Sigmoid colon (tissue), 6 donors: ENCODE measurements at regions not wholly inside any gene's neighbourhood (a gene's known extent, or its start where the extent isn't known, plus 50 kb on each side); places are given as distances from the start of the nearest gene placed in this dataset.
"Not testable (repeated sequence)": the region's sequence is repeated elsewhere in the genome, so short reads cannot be mapped to it uniquely, and the experiment has no call there.

Experiments used
- DNase-seq: peaks from one replicate; pipeline ENCODE4 v3.0.0-alpha.2; 2019
- H3K27ac ChIP-seq, 4 donors: fragments of 200-600 bp; sonication (generic); one replicate each; pipeline ENCODE4 v1.5.1; 2016 to 2019; ENCODE audit warnings: mild to moderate bottlenecking in 1 of 4
- H3K27me3 ChIP-seq, 3 donors: fragments of 200-600 bp; sonication (generic); one replicate each; pipeline ENCODE4 v1.5.1; 2019; ENCODE audit warnings: mild to moderate bottlenecking in 1 of 3
- H3K36me3 ChIP-seq, 4 donors: fragments of 200-600 bp; sonication (generic); one replicate each; pipeline ENCODE4 v1.5.1; 2016 to 2019
- H3K4me1 ChIP-seq, 4 donors: fragments of 200-600 bp; sonication (generic); one replicate each; pipeline ENCODE4 v1.5.1; 2017 to 2019
- H3K4me3 ChIP-seq, 4 donors: fragments of 200-600 bp; sonication (generic); one replicate each; pipeline ENCODE4 v1.5.1; 2017 to 2019; ENCODE audit warnings: mild to moderate bottlenecking in 2 of 4, moderate library complexity in 1 of 4
- H3K9me3 ChIP-seq, 4 donors: fragments of 200-600 bp in 3 of 4; sonication (generic) in 3 of 4; one replicate each; pipeline versions ENCODE4 v1.5.1 to v1.6.1; 2013 to 2019
- EP300 ChIP-seq, 4 donors: sonication (generic); formaldehyde crosslinking; IDR thresholded peaks; one replicate each; pipeline ENCODE4 v1.6.1; 2017; ENCODE audit warnings: antibody characterized with exemption in 4 of 4
- POLR2A ChIP-seq, 2 donors: fragments of 450-650 bp; IDR thresholded peaks; one replicate each; pipeline ENCODE4 v1.6.1; 2016; ENCODE audit warnings: antibody characterized with exemption in 2 of 2, mild to moderate bottlenecking in 2 of 2, moderate library complexity in 2 of 2
- POLR2AphosphoS5 ChIP-seq, 4 donors: sonication (generic); formaldehyde crosslinking; IDR thresholded peaks; one replicate each; pipeline ENCODE4 v1.6.1; 2017; ENCODE audit warnings: antibody characterized with exemption in 4 of 4
- WGBS, 2 donors: extraction: QIAGEN DNeasy Blood & Tissue Kit; methylation state at CpG; one replicate each; pipeline ENCODE4 v1.1.7; 2013; 5-methylcytosine and 5-hydroxymethylcytosine counted together
- intact Hi-C: fragments of 100-400 bp; cut with DNase I; formaldehyde crosslinking; loops from one replicate; pipeline ENCODE4 v1.15.1; 2023
- TF ChIP-seq, protein P1 (sequence below), 4 experiments: fragments of 450-650 bp in 3 of 4; fragments of 200-600 bp in 1 of 4; IDR thresholded peaks; one replicate each; pipeline ENCODE4 v1.5.1; 2016 to 2019; ENCODE audit warnings: antibody characterized with exemption in 4 of 4, mild to moderate bottlenecking in 3 of 4, moderate library complexity in 2 of 4
- donor health status: healthy with polysubstance abuse.
- donor health status: healthy.

DNA sequence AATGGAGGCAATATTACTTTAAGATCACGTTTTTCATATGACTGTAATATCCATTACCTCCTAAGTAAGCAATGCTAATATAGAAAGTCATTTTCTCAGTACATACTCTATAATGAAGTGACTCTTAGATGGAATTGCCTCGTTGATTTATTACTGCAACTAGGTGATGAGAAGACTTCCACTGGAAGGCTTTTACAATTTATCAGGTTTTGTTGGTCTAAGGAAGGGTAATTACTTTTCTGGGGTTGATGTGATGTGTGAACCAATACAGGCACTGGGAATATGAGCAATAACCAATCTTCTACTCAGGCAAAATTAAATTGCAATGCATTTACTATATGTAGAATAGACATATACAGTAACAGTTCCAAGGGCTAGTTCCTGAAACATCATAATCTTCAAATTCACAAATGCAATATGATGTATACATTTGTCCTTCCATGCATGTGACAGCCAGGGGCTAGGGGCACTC, 635.0 kb downstream of the QKI start:
- Histone ChIP-seq H3K4me3 (no peak overlapping the region), H3K27me3 (no peaks in the 10 kb centered on the region), H3K27ac (no peak overlapping the region), H3K9me3 (no peaks in the 10 kb centered on the region), H3K36me3 (no peaks in the 10 kb centered on the region), H3K4me1 (no peaks in the 10 kb centered on the region)
- 49 to 77% methylated on average over 2 of the region's 2 CpGs for WGBS, 2 donors
- intact Hi-C loops = no loop called here
- no peak for TF ChIP-seq EP300 (IDR thresholded peaks at IDR 0.05)
- TF ChIP-seq, protein P1, sequence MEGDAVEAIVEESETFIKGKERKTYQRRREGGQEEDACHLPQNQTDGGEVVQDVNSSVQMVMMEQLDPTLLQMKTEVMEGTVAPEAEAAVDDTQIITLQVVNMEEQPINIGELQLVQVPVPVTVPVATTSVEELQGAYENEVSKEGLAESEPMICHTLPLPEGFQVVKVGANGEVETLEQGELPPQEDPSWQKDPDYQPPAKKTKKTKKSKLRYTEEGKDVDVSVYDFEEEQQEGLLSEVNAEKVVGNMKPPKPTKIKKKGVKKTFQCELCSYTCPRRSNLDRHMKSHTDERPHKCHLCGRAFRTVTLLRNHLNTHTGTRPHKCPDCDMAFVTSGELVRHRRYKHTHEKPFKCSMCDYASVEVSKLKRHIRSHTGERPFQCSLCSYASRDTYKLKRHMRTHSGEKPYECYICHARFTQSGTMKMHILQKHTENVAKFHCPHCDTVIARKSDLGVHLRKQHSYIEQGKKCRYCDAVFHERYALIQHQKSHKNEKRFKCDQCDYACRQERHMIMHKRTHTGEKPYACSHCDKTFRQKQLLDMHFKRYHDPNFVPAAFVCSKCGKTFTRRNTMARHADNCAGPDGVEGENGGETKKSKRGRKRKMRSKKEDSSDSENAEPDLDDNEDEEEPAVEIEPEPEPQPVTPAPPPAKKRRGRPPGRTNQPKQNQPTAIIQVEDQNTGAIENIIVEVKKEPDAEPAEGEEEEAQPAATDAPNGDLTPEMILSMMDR (IDR thresholded peaks at IDR 0.05) = no peak
- no peak for TF ChIP-seq POLR2AphosphoS5 (IDR thresholded peaks at IDR 0.05)
- no peak for TF ChIP-seq POLR2A (IDR thresholded peaks at IDR 0.05)
- no peak for DNase-seq

DNA sequence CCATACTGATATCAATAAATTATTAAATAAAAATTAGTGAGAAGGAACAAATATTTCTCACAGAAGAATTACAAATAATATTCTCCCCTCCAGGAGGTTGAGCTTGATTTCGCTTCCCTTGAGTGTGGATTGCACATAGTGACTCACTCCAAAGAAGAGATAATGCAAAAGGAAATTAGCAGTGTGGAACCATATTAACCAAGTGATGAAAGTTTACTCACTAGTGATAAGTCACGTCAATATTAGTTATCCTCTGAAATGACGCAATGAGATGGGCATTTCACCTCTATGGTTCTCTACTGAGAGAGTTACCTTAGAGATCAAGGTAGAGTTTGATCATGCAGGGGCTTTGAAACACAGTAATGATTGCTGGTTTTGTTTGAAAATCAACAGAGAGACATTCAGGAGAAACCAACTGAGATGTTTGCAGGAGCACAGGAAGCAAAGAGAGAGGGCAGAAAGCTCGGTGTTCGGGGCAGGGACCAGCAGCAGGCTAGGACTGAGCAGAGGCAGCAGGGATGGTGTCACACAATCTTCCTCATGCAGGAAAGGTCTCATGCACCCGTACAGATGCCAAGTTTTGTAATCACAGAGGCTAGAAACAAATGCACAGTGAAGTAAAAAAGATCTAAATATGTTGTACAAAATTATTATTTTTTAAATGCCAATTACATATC, 634.5 kb downstream of the QKI start:
- H3K27me3 ChIP-seq = no peaks in the 10 kb centered on the region
- H3K27ac ChIP-seq = no peak overlapping the region
- no peak for TF ChIP-seq POLR2AphosphoS5 (IDR thresholded peaks at IDR 0.05)
- no peak for TF ChIP-seq POLR2A (IDR thresholded peaks at IDR 0.05)
- TF ChIP-seq, protein P1 (IDR thresholded peaks at IDR 0.05) = no peak
- no peak for TF ChIP-seq EP300 (IDR thresholded peaks at IDR 0.05)
- no peaks in the 10 kb centered on the region for H3K9me3 ChIP-seq
- H3K4me1 ChIP-seq = no peaks in the 10 kb centered on the region
- intact Hi-C loops = no loop called here
- 77 to 86% methylated on average over 6 of the region's 6 CpGs for WGBS, 2 donors
- H3K36me3 ChIP-seq = no peaks in the 10 kb centered on the region
- no peak overlapping the region for H3K4me3 ChIP-seq
- DNase-seq = no peak

DNA sequence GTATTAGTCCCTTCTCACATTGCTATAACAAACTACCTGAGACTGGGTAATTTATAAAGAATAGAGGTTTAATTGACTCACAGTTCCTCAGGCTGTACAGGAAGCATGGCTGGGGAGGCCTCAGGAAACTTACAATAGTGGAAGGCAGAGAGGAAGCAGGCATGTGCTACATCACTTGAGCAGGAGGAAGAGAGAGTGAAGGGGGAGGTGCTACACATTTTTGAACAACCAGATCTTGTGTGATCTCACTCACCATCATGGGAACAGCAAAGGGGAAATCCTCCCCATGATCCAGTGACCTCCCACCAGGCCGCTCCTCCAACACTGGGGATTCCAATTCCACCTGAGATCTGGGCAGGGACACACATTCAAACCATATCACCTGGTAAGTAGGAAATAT, 630.6 kb downstream of the QKI start:
- Histone ChIP-seq H3K27me3 (no peaks in the 10 kb centered on the region), H3K4me3 (no peak overlapping the region), H3K27ac (no peak overlapping the region), H3K36me3 (no peaks in the 10 kb centered on the region), H3K9me3 (no peaks in the 10 kb centered on the region), H3K4me1 (no peaks in the 10 kb centered on the region)
- intact Hi-C loops = no loop called here
- WGBS, 2 donors = 61 to 80% methylated on average over 1 of the region's 1 CpG
- no peak for TF ChIP-seq POLR2A (IDR thresholded peaks at IDR 0.05)
- no peak for TF ChIP-seq EP300 (IDR thresholded peaks at IDR 0.05)
- TF ChIP-seq, protein P1 (IDR thresholded peaks at IDR 0.05) = no peak
- no peak for TF ChIP-seq POLR2AphosphoS5 (IDR thresholded peaks at IDR 0.05)
- DNase-seq = no peak

DNA sequence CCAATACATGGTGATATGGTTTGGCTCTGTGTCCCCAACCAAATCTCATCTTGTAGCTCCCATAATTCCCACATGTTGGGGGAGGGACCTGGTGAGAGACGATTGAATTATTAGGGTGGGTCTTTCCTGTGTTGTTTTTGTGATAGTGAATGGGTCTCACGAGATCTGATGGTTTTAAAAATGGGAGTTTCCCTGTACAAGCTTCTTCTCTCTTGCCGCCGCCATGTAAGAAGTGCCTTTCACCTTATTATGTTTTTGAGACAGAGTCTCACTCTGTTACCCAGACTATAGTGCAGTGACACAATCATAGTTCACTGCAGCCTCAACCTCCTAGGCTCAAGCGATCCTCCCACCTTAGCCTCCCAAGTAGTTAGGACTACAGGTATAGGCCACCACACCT, 629.1 kb downstream of the QKI start:
- intact Hi-C loops, H3K4me1 ChIP-seq, H3K4me3 ChIP-seq, DNase-seq, H3K9me3 ChIP-seq, H3K27ac ChIP-seq, H3K36me3 ChIP-seq, H3K27me3 ChIP-seq: not testable (repeated sequence)
- WGBS, 2 donors = 72 to 86% methylated on average over 5 of the region's 5 CpGs

DNA sequence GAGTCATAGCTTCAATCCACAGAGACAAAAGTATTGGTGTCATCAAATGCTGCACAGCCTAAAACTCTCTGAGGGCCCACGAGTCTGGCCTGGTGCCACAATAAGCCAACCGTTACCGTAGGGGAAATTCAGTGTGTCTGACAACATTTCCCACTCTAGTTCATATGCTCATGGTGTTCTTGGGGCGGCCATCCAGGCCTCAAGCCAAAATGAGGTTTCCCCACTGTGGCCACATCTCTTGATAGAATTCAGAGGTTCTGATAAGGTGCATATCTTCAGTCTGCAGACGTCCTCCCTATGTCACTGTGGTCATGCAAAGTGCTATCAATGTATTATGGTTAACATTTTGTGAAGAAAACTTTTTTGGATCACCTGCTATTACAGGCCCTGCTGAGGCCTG, 627.7 kb downstream of the QKI start:
- WGBS, 2 donors = 51 to 55% methylated on average over 5 of the region's 5 CpGs
- no peak for TF ChIP-seq POLR2AphosphoS5 (IDR thresholded peaks at IDR 0.05)
- Histone ChIP-seq H3K4me3 (no peak overlapping the region), H3K27me3 (no peaks in the 10 kb centered on the region), H3K27ac (no peak overlapping the region), H3K4me1 (no peaks in the 10 kb centered on the region), H3K36me3 (no peaks in the 10 kb centered on the region), H3K9me3 (no peaks in the 10 kb centered on the region)
- intact Hi-C loops = no loop called here
- no peak for DNase-seq

DNA sequence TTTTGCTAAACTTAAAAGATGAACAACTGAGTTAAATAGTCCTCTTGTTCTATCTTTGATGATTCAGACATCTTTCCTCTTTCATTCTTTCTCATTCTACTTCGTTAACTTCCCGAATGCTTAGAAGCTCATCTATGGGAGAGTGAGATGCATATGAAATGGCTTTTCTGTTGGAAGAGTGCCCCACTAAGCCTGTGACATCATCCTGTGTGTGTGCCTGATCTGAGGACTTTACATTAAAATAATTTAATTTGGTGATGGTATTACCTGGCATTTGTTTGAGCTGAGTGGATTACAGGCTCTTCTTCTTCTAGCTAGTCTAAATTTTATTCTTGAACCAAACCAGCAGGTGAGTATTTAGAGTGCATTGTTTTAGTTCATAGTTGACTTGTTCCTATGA, 626.5 kb downstream of the QKI start:
- 88 to 91% methylated on average over 2 of the region's 2 CpGs for WGBS, 2 donors
- Histone ChIP-seq H3K9me3 (no peaks in the 10 kb centered on the region), H3K4me3 (no peak overlapping the region), H3K36me3 (no peaks in the 10 kb centered on the region), H3K27ac (no peak overlapping the region), H3K27me3 (no peaks in the 10 kb centered on the region), H3K4me1 (no peaks in the 10 kb centered on the region)
- intact Hi-C loops = no loop called here
- no peak for DNase-seq
- TF ChIP-seq, protein P1 (IDR thresholded peaks at IDR 0.05) = no peak
